ENCODE measurements at regions not wholly inside any gene's neighbourhood (a gene's known extent, or its start where the extent isn't known, plus 50 kb on each side); places are given as distances from the start of the nearest gene placed in this dataset.

DNA sequence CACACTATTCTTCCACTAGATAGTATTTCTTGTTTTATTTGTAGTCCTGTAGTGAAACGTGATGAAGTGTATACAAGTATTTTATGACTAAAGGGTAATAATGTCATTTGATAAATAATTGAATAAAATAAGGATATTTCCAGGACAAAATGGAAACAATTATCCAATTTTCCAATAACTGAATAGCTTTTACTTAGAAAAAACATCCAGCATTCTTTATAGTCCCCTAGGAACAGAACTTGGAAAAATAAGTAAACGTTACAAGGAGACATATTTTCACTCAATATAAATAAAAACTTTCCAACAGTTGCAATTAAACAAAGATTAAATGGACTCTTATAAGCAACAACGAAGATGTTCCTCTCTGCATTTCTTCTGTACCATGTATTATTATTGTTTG lies 566.0 kb downstream of the TMA16 start:
- intact Hi-C loops (cut with DNase I) = no loop called here
- H3K27ac ChIP-seq = no peak overlapping the region
- TF ChIP-seq, protein P1, sequence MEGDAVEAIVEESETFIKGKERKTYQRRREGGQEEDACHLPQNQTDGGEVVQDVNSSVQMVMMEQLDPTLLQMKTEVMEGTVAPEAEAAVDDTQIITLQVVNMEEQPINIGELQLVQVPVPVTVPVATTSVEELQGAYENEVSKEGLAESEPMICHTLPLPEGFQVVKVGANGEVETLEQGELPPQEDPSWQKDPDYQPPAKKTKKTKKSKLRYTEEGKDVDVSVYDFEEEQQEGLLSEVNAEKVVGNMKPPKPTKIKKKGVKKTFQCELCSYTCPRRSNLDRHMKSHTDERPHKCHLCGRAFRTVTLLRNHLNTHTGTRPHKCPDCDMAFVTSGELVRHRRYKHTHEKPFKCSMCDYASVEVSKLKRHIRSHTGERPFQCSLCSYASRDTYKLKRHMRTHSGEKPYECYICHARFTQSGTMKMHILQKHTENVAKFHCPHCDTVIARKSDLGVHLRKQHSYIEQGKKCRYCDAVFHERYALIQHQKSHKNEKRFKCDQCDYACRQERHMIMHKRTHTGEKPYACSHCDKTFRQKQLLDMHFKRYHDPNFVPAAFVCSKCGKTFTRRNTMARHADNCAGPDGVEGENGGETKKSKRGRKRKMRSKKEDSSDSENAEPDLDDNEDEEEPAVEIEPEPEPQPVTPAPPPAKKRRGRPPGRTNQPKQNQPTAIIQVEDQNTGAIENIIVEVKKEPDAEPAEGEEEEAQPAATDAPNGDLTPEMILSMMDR (IDR thresholded peaks at IDR 0.05) = no peak
- no peaks in the 10 kb centered on the region for H3K9me3 ChIP-seq
- no peaks in the 10 kb centered on the region for H3K4me1 ChIP-seq
- no peak overlapping the region for H3K9ac ChIP-seq (ENCODE audit: low read depth in 2 of 2, low read length in 2 of 2)
- no peaks in the 10 kb centered on the region for H3K27me3 ChIP-seq
- no peaks in the 10 kb centered on the region for H3K36me3 ChIP-seq
- DNase-seq = no peak
- no peak overlapping the region for H3K4me3 ChIP-seq

- Histone ChIP-seq H3K4me1 (no peaks in the 10 kb centered on the region), H3K27ac (no peak overlapping the region), H3K4me3 (no peak overlapping the region), H3K9me3 (no peaks in the 10 kb centered on the region), H3K27me3 (no peaks in the 10 kb centered on the region), H3K9ac (ENCODE audit: low read depth in 2 of 2, low read length in 2 of 2) (no peak overlapping the region), H3K36me3 (no peaks in the 10 kb centered on the region)
- intact Hi-C loops (cut with DNase I) = no loop called here
- no peak for DNase-seq
- TF ChIP-seq, protein P1 (IDR thresholded peaks at IDR 0.05) = no peak
Measured at GRCh38 chr4:164068392-164068791, 573.9 kb downstream of the TMA16 start.

GRCh38 chr4:164070625-164071024 lies 576.1 kb downstream of the TMA16 start:
- intact Hi-C loops (cut with DNase I) = no loop called here
- H3K27me3 ChIP-seq = no peaks in the 10 kb centered on the region
- H3K4me3 ChIP-seq = no peak overlapping the region
- H3K27ac ChIP-seq = no peak overlapping the region
- H3K36me3 ChIP-seq = no peaks in the 10 kb centered on the region
- DNase-seq = no peak
- no peaks in the 10 kb centered on the region for H3K9me3 ChIP-seq
- no peaks in the 10 kb centered on the region for H3K4me1 ChIP-seq
- no peak overlapping the region for H3K9ac ChIP-seq (ENCODE audit: low read depth in 2 of 2, low read length in 2 of 2)
- TF ChIP-seq, protein P1 (IDR thresholded peaks at IDR 0.05) = no peak

DNA sequence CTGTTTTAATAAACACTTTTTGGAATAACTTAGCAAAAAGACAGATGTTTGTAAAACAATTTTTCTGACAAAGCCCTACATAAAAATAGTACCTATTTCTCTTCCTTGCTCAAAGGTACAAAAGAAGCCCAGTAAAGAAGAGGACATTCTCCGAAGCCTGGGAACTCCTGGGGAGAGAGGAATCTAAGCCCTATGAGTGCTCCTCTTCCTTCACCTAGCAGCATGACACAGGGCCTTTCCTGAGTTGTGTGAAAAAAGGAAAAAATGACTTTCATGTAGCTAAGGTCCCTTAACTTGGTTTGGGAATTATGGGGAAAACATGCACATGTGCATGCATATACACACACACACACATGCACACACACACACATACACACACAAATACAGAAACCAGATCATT lies 586.9 kb downstream of the TMA16 start:
- Histone ChIP-seq H3K27me3 (no peaks in the 10 kb centered on the region), H3K9ac (ENCODE audit: low read depth in 2 of 2, low read length in 2 of 2) (no peak overlapping the region), H3K27ac (no peak overlapping the region), H3K9me3 (no peaks in the 10 kb centered on the region), H3K36me3 (no peaks in the 10 kb centered on the region), H3K4me1 (no peaks in the 10 kb centered on the region), H3K4me3 (no peak overlapping the region)
- TF ChIP-seq, protein P1 (IDR thresholded peaks at IDR 0.05) = no peak
- intact Hi-C loops (cut with DNase I) = no loop called here
- DNase-seq = no peak

DNA sequence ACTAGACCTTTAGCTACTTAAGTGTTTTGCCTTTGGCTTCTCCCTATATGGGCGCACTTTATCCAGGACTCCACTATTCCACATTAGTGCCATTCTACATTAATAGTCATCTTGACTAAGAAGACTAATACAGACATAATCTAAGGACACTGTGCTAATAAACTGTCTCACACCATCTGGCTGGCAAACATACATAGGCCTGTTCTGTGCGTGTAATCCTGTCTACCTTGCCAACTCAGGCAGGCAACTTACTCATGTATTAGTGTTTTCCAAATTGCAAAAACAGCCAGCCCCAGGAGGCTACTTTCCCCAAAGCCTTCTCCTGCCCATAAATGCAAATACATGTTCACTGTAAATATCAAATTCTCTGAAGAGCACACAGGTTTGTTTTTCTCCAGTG lies 587.3 kb downstream of the TMA16 start:
- DNase-seq = no peak
- Histone ChIP-seq H3K9ac (ENCODE audit: low read depth in 2 of 2, low read length in 2 of 2) (no peak overlapping the region), H3K27me3 (no peaks in the 10 kb centered on the region), H3K4me3 (no peak overlapping the region), H3K36me3 (no peaks in the 10 kb centered on the region), H3K4me1 (no peaks in the 10 kb centered on the region), H3K27ac (no peak overlapping the region), H3K9me3 (no peaks in the 10 kb centered on the region)
- TF ChIP-seq, protein P1 (IDR thresholded peaks at IDR 0.05) = no peak
- intact Hi-C loops (cut with DNase I) = no loop called here

DNA sequence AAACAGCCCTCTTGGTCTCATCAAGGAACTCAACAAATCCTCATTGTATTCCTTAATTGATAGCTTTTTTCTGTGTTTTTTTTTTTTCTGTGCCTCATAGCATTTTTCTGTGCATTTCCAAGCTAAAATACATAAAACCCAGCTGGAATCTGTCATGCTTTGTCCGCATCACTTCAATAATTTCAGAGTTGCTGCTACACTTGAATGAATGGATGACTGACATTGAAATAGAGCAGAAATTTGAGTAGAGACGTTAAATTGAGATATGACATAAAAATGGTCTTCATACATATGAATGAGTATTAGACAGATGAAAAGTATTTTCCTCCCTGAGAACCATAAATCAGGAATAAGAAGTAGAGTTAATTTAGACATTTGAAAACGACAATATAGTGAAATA lies 593.2 kb downstream of the TMA16 start:
- TF ChIP-seq, protein P1 (IDR thresholded peaks at IDR 0.05) = no peak
- no peaks in the 10 kb centered on the region for H3K9me3 ChIP-seq
- H3K27me3 ChIP-seq = no peaks in the 10 kb centered on the region
- no peaks in the 10 kb centered on the region for H3K36me3 ChIP-seq
- H3K4me1 ChIP-seq = no peaks in the 10 kb centered on the region
- H3K27ac ChIP-seq = no peak overlapping the region
- no peak overlapping the region for H3K9ac ChIP-seq (ENCODE audit: low read depth in 2 of 2, low read length in 2 of 2)
- intact Hi-C loops (cut with DNase I) = no loop called here
- DNase-seq = no peak
- H3K4me3 ChIP-seq = no peak overlapping the region
